Fibroblast of skin of back (primary cell): ENCODE measurements at regions not wholly inside any gene's neighbourhood (a gene's known extent, or its start where the extent isn't known, plus 50 kb on each side); places are given as distances from the start of the nearest gene placed in this dataset.
A peak's percentile ranks its signal among the peaks of the same experiment; 100 is the strongest.

ENCODE experiments used
- DNase-seq: peaks from one replicate; pipeline ENCODE4 v3.0.0-alpha.2; 2013

GRCh38 chr15:94053626-94054025 lies 177.7 kb upstream of the MCTP2 start:
- peak; percentile 33 for DNase-seq

DNA sequence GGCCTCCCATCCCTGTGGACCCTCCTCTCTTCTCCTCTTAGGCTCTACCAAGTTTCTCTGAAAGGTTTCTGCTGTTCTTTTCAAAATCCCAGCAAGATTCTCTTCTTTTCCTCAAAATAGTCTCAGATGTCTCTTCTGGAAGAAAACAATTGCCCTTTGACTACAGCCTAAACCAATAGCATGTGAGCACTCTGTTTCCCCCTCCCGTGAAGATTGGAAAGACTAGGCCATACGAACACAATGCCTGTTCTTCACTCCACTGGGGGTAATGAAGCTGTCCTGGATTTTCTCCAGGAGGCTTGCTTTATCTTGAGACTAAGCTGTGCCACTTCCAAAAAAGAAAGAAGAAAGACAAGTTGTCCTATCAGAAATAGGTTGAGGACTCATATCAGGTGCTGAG lies 178.7 kb upstream of the MCTP2 start:
- no peak for DNase-seq

GRCh38 chr15:94047566-94047965 lies 183.8 kb upstream of the MCTP2 start:
- DNase-seq = no peak

DNA sequence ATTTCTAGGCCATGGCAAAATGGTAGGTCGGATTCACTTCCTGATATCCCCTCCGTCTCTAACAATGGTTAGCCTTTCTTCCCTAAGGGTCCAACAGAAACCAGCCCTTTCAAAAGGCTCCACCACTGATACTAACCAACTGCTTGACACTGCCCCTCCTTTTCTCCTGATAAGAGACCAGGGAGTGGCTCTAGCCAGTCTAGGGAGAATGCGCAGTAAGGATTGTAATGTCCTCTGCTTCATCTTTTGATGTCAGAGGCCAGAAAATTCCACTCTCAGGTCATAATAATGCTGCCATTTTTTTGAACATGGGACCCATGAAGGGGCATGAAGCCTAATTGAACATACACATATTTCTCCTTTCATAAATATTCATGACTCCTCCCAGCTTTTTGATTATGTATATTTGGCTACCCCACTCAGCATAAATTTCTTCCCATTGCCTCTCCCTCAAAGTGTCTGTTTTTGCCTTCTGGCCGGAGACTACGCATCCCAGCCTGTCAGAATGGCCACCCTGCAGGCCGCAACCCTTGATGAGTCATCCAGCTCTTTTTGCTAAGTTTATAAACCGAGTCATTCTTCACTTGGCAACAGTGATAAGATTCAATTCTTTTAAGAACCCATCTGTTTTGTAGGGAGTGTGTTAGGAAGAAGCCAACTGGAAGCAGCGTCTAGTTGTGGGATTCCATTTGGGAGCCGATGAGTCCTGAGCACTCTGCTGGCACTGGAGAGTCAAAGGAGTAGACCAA lies 189.0 kb upstream of the MCTP2 start:
- DNase-seq = peak; percentile 30

DNA sequence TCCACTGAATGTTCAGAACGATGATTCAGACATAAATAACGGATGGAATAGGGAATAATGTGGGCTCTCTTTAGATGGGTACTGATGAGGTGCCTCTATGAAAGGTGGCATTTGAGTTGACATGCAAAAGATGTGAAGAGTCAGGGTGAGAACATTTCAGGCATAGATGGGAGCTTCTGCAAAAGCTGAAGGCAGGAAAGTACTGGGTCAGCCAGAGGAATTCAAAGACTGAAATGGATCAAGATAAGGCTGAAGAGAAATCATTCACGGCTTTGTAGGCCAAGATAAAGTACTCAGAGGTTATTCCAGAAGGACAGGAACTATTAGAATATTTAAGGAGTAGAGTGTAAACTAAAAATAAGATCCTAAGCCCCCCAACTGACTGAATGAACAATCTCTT lies 189.6 kb upstream of the MCTP2 start:
- DNase-seq = no peak

GRCh38 chr15:94040541-94041248 lies 190.7 kb upstream of the MCTP2 start:
- peak; percentile 83 for DNase-seq

GRCh38 chr15:94036156-94036555 lies 195.2 kb upstream of the MCTP2 start:
- DNase-seq = no peak

DNA sequence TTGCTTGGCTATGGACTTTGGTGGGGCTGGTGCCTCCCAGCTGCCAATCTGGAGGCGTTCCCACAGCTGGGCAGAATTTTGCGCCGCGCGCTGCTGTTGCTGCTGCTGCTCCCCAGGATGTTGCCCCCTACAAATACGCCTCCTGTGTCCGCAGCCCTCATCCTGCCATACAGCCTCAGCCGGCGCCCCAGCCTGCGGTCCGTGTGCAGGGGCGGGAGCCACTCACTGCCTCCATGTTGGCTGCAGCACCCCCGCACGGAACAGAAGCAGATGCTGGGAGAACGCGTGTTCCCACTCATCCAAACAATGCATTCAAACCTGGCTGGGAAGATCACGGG lies 197.7 kb upstream of the MCTP2 start:
- no peak for DNase-seq

- no peak for DNase-seq
These were observed 198.2 kb upstream of the MCTP2 start for GRCh38 chr15:94033014-94033682.

GRCh38 chr15:94032571-94032970 lies 198.8 kb upstream of the MCTP2 start:
- no peak for DNase-seq

DNA sequence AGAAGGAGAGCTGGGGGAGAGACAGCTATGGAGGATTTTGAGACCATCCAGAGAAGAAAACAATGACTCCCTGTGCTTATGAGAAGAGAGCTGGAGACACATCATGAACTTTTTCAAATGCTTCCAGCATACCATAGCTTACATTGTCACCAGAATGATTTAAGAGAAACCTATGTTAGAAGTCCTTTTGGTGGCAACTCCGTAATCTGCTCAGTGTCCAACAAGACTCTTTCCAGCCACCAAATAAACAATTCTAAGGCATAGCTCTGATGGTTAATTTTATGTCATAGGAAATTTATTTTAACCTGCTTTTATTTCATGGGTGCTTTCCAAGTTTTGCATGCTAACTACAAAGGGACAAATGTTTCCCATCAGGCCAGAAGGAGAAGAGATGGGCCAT lies 200.3 kb upstream of the MCTP2 start:
- DNase-seq = no peak

DNA sequence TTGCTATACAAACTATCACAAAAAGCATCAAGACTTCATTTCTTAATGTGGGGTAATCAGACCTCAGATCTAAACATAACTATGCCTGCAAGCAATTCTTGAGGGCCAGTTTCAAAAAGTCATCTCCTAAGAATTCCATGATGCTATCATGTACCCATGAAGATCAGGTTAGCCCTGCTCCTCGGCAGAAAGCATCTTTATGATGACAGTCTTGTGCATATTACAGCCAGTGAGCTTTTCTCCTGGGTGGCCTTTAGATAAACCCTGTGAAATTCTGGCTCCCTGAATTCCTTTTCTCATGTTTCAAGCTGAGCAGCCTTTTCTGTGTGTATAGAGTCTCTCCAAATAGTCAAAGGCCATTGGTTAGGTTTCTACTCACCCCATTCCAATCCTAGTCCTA lies 201.9 kb upstream of the MCTP2 start:
- DNase-seq = peak; percentile 65

DNA sequence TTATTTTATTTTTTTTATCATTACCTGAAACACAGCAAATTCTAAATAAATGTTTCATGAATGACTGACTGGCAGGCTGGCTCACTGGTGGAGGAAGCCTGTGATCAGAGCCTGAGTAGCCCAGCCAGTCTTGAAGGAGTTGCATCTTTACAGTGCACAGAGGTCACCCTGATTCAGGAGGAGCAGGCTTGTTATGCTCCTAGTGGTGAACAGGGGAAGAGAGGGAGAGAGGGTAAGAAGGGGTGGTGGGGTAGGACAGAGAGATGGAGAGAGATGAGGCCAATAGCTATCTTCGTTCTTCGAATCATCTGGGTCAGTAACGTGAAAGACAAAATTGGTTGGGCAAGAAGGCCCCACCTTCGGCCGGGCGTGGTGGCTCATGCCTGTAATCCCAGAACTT lies 202.6 kb upstream of the MCTP2 start:
- DNase-seq = no peak

- DNase-seq = no peak
These were observed 203.2 kb upstream of the MCTP2 start for GRCh38 chr15:94028121-94028520.

DNA sequence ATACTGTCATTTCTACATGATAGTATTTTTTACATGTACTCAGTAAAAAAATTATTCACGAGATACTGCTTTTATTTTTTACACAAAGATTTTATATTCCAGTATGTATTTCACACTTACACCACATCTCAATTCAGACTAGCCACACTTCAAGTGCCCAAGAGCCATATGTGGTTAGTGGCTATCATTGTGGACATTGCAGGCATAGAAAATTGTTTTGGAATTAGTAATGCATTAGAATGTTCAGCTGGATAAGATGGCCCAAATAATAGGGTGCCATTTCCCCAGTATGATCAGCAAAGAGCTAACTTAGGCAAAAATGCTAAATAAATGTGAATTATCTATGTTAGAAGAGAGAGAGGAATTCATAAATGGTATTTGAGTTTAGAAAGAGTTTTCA lies 203.8 kb upstream of the MCTP2 start:
- DNase-seq = peak; percentile 36

DNA sequence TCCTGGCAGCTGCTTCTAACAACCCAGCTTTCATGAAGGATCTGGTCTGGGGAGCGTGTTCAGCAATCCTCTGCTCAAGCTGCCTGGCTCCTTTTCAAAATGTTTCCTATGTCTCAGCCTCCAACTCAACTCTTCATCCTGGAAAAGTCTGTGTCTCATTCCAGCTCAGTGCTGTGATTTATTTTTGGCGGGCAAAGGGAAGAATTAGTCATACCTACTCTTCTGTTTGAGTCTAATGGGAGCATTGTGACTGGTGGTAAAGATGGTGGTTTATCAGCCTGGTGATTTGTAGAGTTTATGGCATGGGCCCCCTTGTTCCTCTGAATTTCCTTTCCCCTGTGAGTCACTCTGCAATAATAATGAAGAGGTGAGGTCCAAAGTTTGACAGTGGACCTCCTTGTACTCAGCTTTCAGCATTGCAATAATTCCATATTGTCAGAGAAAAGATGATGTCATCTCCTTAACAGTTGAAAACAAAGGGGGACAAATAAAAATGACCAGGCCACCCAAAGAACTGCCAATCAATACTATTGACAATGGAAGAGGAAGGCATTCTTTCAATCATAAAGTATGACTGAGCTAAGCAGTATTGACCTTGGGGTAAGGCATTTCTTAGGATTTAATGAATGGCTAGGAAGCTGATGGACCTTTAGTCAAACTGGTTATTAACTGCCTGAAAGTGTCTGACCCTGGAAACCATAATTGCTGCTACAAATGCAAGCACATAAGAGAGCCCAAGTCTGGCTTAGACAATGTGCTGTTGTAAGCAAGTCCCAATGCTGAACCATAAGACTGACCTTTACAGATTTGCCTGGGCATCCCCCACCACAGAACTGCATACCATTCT lies 204.7 kb upstream of the MCTP2 start:
- peak; percentile 88 for DNase-seq

DNA sequence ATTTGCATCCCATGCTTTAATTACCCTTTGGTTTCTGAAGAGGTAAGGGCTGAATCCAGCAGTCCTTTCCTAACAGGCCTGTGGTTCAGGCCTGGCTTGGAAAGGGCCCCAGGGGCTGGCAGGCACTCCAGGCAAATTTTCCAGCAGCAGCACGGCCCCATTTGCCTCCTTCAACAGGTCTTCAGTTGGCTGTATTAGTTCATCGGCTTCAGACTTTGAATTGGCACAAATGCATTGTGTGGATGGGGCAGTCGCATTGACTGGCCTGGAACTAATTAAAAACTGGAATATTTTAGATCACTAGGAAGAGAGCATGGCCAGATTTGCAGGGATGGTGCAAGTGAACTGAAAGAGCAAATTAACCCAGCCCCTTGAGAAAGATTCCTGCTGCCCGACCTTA lies 207.8 kb upstream of the MCTP2 start:
- DNase-seq = no peak

DNA sequence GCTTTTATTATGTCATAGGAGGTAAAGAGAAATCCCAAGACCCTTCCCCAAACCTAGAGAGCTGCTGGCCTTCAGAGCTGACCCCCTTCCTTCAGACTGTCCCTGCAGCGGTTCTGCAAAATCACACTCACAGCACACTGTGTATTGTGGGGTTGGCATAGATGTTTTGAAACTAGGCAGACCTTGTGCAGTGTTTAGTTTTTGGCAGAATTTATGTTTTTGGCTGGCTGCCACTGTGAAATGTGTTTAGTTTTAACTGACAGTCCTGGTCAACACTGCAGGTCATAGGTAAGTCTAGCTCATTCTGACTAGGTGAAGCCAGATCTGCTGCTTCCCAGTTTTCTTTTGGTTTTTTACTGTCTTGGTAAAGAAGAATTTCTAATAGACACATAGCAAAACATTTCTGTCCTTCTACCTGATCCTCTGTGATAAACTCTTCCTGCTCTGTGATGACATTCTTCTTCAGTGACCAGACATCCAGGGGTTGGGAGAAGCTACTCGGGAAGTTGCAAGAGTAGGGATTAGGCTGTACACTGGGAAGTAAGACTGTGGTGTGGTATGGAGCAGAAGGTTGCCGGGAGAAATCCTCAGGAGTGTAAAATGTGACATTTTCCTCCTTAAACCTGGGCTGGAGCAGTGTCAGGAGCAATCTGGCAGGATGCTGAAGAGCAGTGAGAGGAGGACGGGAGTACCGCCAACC lies 209.6 kb upstream of the MCTP2 start:
- no peak for DNase-seq

DNA sequence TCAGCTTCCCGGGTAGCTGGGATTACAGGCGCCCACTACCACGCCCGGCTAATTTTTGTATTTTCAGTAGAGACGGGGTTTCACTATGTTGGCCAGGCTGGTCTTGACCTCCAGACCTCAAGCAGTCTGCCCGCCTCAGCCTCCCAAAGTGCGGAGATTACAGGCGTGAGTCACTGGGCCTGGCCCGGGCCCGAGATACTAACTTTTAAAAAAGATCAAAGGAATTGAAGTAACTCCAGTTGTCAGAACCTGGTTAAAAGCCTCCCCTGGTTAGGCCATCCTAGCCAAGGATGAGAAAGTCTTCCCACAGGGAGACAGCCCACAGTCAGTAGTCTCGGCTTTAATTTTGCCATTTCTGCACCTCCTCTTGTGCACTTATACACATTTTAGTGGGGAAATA lies 212.3 kb upstream of the MCTP2 start:
- no peak for DNase-seq

GRCh38 chr15:94015324-94015723 lies 216.0 kb upstream of the MCTP2 start:
- DNase-seq = no peak

- DNase-seq = no peak
These were observed 223.0 kb upstream of the MCTP2 start for GRCh38 chr15:94008104-94009074.
